Astrocyte (in vitro differentiated cells and primary cell): ENCODE measurements at regions not wholly inside any gene's neighbourhood (a gene's known extent, or its start where the extent isn't known, plus 50 kb on each side); places are given as distances from the start of the nearest gene placed in this dataset.

Experiments used
- EZH2 ChIP-seq: IDR thresholded peaks from 2 replicates; pipeline ENCODE4 v1.6.1; 2012; ENCODE audit warnings: mild to moderate bottlenecking, low read length, inconsistent platforms; ENCODE audit not compliant: insufficient read depth
- TF ChIP-seq, protein P1 (sequence below): IDR thresholded peaks from 2 replicates; pipeline ENCODE4 v1.5.1; 2011; ENCODE audit warnings: low read depth, mild to moderate bottlenecking, inconsistent platforms, low read length, moderate library complexity; ENCODE audit not compliant: insufficient read depth

DNA sequence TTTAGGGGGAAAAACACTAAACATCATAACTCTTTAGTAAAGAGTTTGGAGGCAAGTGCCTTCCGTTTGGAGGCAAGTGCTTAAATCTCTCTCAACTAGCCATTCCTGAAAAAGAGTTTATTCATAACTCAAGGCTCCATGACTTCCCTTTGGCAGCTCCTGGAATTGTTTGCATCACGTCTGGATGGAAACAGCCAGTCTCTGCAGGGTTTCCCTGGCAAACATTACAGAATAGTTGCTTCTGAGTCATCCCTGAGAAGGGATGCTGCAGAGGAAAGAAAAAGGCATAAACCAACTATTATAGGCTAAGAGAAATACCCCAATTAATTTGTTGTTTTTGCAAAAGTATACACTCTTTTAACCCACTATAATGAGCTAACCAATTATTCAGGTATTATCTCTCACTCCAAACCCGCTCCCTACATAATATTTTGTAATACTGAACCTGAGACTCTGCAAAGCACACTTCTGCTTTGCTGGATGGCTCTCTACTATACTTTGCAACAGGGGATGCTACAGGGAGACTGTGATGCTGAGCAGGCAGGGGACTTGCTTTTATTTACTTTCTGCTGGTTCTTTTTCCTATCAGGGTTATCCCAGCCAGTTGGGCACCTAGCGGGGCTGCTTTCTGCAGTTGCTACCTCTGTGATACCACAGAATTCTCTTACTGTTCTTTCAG is 497.7 kb downstream of the FUT8 start:
- TF ChIP-seq, protein P1, sequence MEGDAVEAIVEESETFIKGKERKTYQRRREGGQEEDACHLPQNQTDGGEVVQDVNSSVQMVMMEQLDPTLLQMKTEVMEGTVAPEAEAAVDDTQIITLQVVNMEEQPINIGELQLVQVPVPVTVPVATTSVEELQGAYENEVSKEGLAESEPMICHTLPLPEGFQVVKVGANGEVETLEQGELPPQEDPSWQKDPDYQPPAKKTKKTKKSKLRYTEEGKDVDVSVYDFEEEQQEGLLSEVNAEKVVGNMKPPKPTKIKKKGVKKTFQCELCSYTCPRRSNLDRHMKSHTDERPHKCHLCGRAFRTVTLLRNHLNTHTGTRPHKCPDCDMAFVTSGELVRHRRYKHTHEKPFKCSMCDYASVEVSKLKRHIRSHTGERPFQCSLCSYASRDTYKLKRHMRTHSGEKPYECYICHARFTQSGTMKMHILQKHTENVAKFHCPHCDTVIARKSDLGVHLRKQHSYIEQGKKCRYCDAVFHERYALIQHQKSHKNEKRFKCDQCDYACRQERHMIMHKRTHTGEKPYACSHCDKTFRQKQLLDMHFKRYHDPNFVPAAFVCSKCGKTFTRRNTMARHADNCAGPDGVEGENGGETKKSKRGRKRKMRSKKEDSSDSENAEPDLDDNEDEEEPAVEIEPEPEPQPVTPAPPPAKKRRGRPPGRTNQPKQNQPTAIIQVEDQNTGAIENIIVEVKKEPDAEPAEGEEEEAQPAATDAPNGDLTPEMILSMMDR, result no peak
- no peak for TF ChIP-seq EZH2
